AG09309 (cell line): ENCODE measurements at regions not wholly inside any gene's neighbourhood (a gene's known extent, or its start where the extent isn't known, plus 50 kb on each side); places are given as distances from the start of the nearest gene placed in this dataset.

Source experiments
- DNase-seq: peaks from one replicate; pipeline ENCODE4 v3.0.0-alpha.2; 2010; ENCODE audit warnings: low read depth
- H3K4me3 ChIP-seq: 2 replicates; pipeline ENCODE4 v1.5.1; 2011; ENCODE audit warnings: mild to moderate bottlenecking, low read depth, low read length, moderate library complexity; ENCODE audit not compliant: control insufficient read depth
- TF ChIP-seq, protein P1 (sequence below): IDR thresholded peaks from 2 replicates; pipeline ENCODE4 v1.5.1; 2011; ENCODE audit warnings: mild to moderate bottlenecking, low read depth, low read length, inconsistent platforms; ENCODE audit not compliant: insufficient read depth, control insufficient read depth; ENCODE audit errors: missing control alignments

- no peak for DNase-seq
- TF ChIP-seq, protein P1, sequence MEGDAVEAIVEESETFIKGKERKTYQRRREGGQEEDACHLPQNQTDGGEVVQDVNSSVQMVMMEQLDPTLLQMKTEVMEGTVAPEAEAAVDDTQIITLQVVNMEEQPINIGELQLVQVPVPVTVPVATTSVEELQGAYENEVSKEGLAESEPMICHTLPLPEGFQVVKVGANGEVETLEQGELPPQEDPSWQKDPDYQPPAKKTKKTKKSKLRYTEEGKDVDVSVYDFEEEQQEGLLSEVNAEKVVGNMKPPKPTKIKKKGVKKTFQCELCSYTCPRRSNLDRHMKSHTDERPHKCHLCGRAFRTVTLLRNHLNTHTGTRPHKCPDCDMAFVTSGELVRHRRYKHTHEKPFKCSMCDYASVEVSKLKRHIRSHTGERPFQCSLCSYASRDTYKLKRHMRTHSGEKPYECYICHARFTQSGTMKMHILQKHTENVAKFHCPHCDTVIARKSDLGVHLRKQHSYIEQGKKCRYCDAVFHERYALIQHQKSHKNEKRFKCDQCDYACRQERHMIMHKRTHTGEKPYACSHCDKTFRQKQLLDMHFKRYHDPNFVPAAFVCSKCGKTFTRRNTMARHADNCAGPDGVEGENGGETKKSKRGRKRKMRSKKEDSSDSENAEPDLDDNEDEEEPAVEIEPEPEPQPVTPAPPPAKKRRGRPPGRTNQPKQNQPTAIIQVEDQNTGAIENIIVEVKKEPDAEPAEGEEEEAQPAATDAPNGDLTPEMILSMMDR: no peak
- H3K4me3 ChIP-seq: no peak overlapping the region
Observed at GRCh38 chr12:91672130-91672529, 473.5 kb downstream of the BTG1 start.

GRCh38 chr12:91667694-91668093 lies 478.0 kb downstream of the BTG1 start:
- DNase-seq: no peak
- TF ChIP-seq, protein P1: no peak
- H3K4me3 ChIP-seq: no peak overlapping the region

GRCh38 chr12:91663744-91664143 lies 481.1 kb upstream of the DCN start:
- no peak for DNase-seq
- TF ChIP-seq, protein P1: no peak
- no peak overlapping the region for H3K4me3 ChIP-seq

DNA sequence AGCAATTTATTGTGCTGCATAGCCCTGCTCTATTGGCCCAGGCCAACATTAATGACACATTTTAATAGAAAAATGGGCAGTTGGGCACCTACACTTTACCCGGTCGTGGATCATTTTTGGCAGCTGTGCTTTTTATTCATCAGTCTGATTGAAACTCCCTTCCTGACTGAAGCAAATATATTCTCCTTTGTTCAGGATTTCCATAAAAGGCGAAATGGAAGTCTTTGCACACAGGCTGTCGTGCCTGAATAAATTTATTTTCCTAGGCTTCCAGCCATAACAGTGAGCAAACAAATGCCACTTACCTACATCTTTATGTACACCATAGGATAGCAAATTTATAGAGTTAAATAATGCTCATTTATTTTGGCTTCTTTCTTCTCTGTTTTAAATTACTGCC lies 480.7 kb upstream of the DCN start:
- no peak for DNase-seq
- TF ChIP-seq, protein P1: no peak
- no peak overlapping the region for H3K4me3 ChIP-seq

- TF ChIP-seq, protein P1: no peak
- DNase-seq: no peak
- H3K4me3 ChIP-seq: no peak overlapping the region
Observed at GRCh38 chr12:91662021-91662420, 479.4 kb upstream of the DCN start.

GRCh38 chr12:91657032-91657431 lies 474.4 kb upstream of the DCN start:
- H3K4me3 ChIP-seq: no peak overlapping the region
- no peak for DNase-seq
- TF ChIP-seq, protein P1: no peak

GRCh38 chr12:91655966-91656365 lies 473.3 kb upstream of the DCN start:
- no peak for DNase-seq
- TF ChIP-seq, protein P1: no peak

More at GRCh38 chr12:91655966-91656365, 473.3 kb upstream of the DCN start:
- H3K4me3 ChIP-seq: no peak overlapping the region
